ENCODE measurements at regions not wholly inside any gene's neighbourhood (a gene's known extent, or its start where the extent isn't known, plus 50 kb on each side); places are given as distances from the start of the nearest gene placed in this dataset.

DNA sequence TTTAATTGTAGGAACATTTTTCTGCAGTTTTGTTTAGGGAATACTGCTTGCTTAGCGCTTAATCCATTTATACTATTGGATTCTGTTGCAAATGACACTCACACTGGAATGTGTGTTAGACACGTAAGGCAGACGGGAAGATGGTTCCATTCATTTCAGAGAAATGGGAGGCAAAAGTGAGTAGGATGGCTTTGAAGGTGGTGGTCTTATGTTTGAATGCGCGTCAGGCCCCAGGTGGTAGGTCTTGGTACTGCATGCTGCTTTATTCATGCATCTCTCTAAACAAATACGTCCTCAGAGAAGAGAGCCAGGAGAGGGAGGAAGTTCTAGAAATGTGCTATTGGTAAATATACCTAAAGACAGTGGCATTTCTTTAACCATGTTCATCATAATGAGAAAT lies 997.6 kb upstream of the RBFOX1 start:
- no peak for ATAC-seq (replicated peaks in 6 of 8)
- WGBS, 10 experiments: 17 to 100% (median 72%) methylated on average over 1 to 5 of the region's 6 CpGs; no CpG with 5 or more reads in 3 of the 10 experiments
- Histone ChIP-seq H3K4me3 (no peak overlapping the region), H3K4me1 (replicated peaks in 1 of 2) (no peaks in the 10 kb centered on the region), H3K27ac (no peak overlapping the region)
- in situ Hi-C loops (cut with MboI; ENCODE audit: low pct_unique_long_range_greater_than_20kb in 2 of 9, low sequenced_read_pairs in 9 of 9, unreplicated experiment in 9 of 9): no loop called here

DNA sequence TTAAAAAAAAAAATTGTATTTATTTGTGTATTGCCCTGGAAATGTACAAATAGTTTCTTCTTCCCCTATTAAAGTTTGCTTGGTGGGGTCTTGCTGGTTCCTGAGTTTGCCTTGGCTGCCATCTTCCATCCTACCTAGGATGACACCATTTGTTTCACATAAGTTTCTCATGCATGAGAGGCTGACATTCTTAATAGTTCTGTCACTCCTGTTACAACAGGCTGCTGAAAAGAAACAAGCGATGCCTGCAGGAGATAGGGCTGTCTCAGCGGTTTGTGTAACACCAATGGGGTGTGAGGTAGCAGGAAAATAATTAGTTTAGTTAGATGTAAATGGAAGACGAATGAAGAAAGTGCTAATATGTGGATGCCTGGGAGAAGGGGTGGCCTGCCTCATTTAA lies 1000.9 kb upstream of the RBFOX1 start:
- no peak for ATAC-seq (replicated peaks in 6 of 8)
- Histone ChIP-seq H3K4me3 (no peak overlapping the region), H3K27ac (no peak overlapping the region), H3K4me1 (replicated peaks in 1 of 2) (peaks cover 0 to 1% of the 10 kb centered on the region in 2 donors)
- in situ Hi-C loops (cut with MboI; ENCODE audit: low pct_unique_long_range_greater_than_20kb in 2 of 9, low sequenced_read_pairs in 9 of 9, unreplicated experiment in 9 of 9): no loop called here
- 0 to 69% (median 38%) methylated on average over 2 to 3 of the region's 3 CpGs; no CpG with 5 or more reads in 2 of the 10 experiments for WGBS, 10 experiments

DNA sequence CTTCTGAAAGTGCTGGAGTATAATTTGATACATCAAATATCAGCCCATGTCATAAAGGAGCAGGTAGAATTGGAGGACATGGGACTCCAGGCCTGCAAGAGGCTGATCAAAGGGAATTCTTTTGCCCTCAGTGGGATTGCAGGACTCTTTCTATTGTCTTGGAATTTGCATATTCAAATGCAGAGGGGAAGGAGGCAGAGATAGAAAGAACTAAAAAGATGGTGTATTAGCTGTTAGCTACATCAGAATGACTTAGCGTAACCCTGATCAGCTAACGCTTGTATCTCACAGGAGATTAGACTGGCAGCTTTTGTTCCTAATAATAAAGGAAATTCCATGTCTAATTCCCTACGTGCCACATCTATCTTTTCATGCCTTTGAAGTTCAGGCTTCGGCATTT lies 1014.7 kb upstream of the RBFOX1 start:
- ATAC-seq (replicated peaks in 6 of 8): no peak
- Histone ChIP-seq H3K4me1 (replicated peaks in 1 of 2) (peaks cover 0 to 7% of the 10 kb centered on the region in 2 donors), H3K4me3 (no peak overlapping the region), H3K27ac (no peak overlapping the region)
- WGBS, 10 experiments: 7 to 100% (median 40%) methylated on average over 1 to 4 of the region's 4 CpGs; no CpG with 5 or more reads in 2 of the 10 experiments
- in situ Hi-C loops (cut with MboI; ENCODE audit: low pct_unique_long_range_greater_than_20kb in 2 of 9, low sequenced_read_pairs in 9 of 9, unreplicated experiment in 9 of 9): no loop called here

DNA sequence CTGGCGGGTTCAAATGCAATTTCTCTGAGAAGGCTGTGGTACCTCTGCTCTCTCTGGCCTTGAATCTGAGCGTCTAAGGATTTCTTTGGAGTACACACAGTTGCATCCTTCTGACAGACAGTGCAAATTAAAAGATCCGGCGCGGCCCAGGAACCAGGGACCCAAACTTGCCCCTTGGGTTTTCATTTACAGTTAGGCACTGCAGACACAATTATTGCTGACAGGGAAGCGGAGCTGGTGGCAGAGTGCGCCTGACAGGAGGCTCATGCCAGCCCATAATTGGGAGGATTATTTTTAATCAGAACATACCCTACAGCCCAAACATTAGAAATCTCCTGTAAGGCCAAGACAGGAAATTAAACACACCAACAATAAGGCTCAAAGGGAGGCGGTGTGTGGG lies 1023.4 kb upstream of the RBFOX1 start:
- WGBS, 10 experiments: 0 to 93% (median 50%) methylated on average over 1 to 8 of the region's 8 CpGs; no CpG with 5 or more reads in 4 of the 10 experiments
- Histone ChIP-seq H3K4me3 (no peak overlapping the region), H3K27ac (no peak overlapping the region), H3K4me1 (replicated peaks in 1 of 2) (peaks cover 0 to 10% of the 10 kb centered on the region in 2 donors)
- in situ Hi-C loops (cut with MboI; ENCODE audit: low pct_unique_long_range_greater_than_20kb in 2 of 9, low sequenced_read_pairs in 9 of 9, unreplicated experiment in 9 of 9): no loop called here
- ATAC-seq (replicated peaks in 6 of 8): no peak

DNA sequence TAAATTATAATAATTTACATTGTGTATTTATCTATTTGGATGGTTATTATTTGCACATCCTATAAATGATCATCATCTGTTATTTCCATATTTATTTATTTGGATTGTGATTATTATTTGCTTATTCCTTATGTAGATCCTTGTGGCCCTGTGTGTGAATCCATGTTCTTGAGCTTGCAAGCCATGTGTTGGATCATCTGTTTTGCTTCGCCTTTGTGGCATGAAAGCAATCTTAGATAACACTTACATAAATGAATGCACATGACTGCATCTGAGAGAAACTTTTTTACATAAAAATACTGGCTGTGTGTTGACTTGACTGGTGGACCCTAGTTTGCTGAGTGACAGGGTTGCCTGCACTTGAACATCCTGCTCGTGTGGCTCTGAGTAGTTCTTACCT lies 1024.5 kb upstream of the RBFOX1 start:
- Histone ChIP-seq H3K4me3 (no peak overlapping the region), H3K27ac (no peak overlapping the region), H3K4me1 (replicated peaks in 1 of 2) (peaks cover 0 to 3% of the 10 kb centered on the region in 2 donors)
- in situ Hi-C loops (cut with MboI; ENCODE audit: low pct_unique_long_range_greater_than_20kb in 2 of 9, low sequenced_read_pairs in 9 of 9, unreplicated experiment in 9 of 9): no loop called here
- no peak for ATAC-seq (replicated peaks in 6 of 8)
- WGBS, 10 experiments: 0 to 89% (median 21%) methylated on average over 1 to 2 of the region's 2 CpGs; no CpG with 5 or more reads in 3 of the 10 experiments

DNA sequence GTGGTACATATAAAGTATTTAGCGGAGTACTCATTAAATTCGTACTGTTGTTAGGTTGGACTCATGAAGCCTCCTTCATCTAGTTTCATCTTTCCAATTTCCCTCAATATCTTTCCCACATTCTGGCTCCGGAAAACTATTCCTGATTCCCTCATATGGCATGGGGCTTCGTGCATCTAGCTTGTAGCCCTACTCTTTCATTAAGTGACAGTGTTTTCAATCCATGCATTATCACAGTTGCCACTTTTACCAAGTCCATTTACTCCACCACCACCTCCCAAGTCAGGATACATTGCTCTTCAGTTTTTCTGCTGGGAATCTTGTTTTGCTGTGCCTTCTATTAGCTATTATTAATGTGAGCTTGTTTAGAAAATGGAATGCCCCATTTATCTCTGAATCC lies 1032.1 kb upstream of the RBFOX1 start:
- peaks cover 0 to 6% of the 10 kb centered on the region in 2 donors for H3K4me1 ChIP-seq (replicated peaks in 1 of 2)
- no peak overlapping the region for H3K27ac ChIP-seq
- in situ Hi-C loops (cut with MboI; ENCODE audit: low pct_unique_long_range_greater_than_20kb in 2 of 9, low sequenced_read_pairs in 9 of 9, unreplicated experiment in 9 of 9): no loop called here
- ATAC-seq (replicated peaks in 6 of 8): no peak
- 0 to 100% (median 42%) methylated on average over 1 to 4 of the region's 4 CpGs; no CpG with 5 or more reads in 1 of the 10 experiments for whole genome bisulfite sequencing, 10 experiments
- H3K4me3 ChIP-seq: no peak overlapping the region

DNA sequence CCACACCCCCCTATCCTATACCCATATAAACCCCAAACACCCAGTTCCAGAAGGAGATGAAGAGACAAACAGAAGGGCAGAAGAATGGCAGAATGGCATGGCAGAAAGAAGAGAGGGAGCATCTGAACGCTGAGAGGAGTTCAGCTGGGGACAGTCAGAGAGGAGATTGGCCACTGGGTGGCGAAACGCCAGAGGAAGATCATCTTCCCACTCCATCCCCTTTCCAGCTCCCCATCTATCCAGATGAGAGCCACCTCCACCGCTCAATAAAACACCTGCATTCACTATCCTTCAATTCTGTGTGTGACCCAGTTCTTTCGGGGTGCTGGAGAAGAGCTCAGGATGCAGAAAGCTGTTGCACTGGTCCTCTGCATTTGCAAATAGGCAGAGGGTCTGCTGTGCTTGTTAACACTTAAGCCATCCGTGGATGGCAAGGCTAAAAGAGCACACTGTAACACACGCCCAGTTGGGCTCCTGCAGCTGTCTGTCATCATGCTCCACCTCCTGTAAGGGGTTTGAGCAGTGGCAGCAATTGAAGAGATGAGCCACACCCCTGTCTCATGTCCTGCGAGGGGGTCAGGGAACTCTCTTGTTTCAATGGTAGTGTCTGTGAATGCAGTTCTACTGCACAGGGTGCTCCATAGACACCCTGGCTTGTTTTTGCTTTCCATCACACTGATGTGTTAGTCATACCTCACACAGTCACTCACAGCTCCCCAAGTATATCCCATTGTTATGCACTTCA lies 1034.8 kb upstream of the RBFOX1 start:
- in situ Hi-C loops (cut with MboI; ENCODE audit: low pct_unique_long_range_greater_than_20kb in 2 of 9, low sequenced_read_pairs in 9 of 9, unreplicated experiment in 9 of 9): no loop called here
- Histone ChIP-seq H3K4me1 (replicated peaks in 1 of 2) (peaks cover 0 to 6% of the 10 kb centered on the region in 2 donors), H3K4me3 (no peak overlapping the region), H3K27ac (no peak overlapping the region)
- 0 to 100% (median 45%) methylated on average over 1 to 6 of the region's 8 CpGs; no CpG with 5 or more reads in 1 of the 10 experiments for WGBS, 10 experiments
- no peak for ATAC-seq (replicated peaks in 6 of 8)

DNA sequence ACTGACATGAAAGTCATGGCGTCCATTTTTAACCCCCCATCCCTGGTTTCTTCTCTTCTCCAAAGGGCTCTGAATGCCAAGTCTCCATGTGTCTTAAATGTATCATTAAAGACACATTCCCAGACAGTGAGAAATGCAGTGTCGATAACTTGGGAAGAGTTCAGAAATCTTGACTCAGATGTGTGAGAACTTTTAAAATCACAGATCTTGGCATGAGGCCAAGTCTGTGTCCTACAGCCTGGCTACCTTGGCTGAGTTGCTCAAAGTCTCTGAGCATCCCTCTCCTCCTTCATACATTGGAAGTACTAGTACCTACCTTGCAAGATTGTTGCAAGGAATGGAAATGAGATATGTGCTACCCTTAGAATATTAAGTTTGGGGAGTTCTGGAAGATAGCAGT lies 1046.5 kb upstream of the RBFOX1 start:
- peaks cover 0 to 14% of the 10 kb centered on the region in 2 donors for H3K4me1 ChIP-seq (replicated peaks in 1 of 2)
- ATAC-seq (replicated peaks in 6 of 8): no peak
- WGBS, 10 experiments: 82 to 100% (median 94%) methylated on average over 1 to 2 of the region's 2 CpGs; no CpG with 5 or more reads in 6 of the 10 experiments
- in situ Hi-C loops (cut with MboI; ENCODE audit: low pct_unique_long_range_greater_than_20kb in 2 of 9, low sequenced_read_pairs in 9 of 9, unreplicated experiment in 9 of 9): no loop called here
- no peak overlapping the region for H3K27ac ChIP-seq
- H3K4me3 ChIP-seq: no peak overlapping the region

DNA sequence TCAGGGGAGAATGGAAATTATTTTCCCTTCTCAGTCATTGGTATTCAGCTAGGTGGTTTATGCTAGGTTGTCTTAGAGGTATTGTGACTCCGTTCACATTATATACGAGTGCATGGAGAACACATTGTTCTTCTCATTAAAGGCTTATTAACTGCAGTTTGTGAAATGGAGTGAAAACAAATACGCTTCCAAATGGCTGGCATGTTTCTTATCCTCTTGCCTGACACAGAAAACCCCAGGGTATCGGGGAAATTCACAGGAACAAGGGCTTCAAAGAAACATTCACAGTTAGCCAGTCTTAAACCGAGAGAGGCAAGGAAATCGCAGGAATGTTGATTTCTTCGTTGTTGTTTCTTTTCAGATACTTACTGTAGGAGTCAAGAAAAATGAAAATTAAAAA lies 1047.9 kb upstream of the RBFOX1 start:
- H3K27ac ChIP-seq: no peak overlapping the region
- WGBS, 10 experiments: 3 to 63% (median 21%) methylated on average over 4 to 7 of the region's 7 CpGs
- H3K4me3 ChIP-seq: no peak overlapping the region
- H3K4me1 ChIP-seq (replicated peaks in 1 of 2): peaks cover 0 to 23% of the 10 kb centered on the region in 2 donors
- in situ Hi-C loops (cut with MboI; ENCODE audit: low pct_unique_long_range_greater_than_20kb in 2 of 9, low sequenced_read_pairs in 9 of 9, unreplicated experiment in 9 of 9): no loop called here
- no peak for ATAC-seq (replicated peaks in 6 of 8)

DNA sequence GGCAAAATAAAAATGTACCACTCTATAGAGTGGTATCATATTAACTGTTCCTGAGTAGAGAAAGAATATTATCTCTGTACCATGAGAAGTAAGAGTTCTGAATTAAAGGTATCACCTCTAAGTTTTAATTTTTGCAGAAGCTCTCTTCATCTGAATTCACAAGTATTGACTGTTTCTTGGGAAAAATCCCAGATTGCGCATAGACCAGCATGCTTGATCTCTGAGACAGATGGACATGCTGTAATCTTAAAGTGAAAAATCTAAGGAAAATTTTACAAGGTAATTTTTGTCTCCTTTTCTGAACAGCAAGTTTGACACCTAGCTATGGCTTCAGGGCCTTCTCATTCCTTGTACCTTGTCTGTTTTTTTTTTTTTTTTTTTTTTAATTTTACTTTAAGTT lies 1050.7 kb upstream of the RBFOX1 start:
- no peak overlapping the region for H3K27ac ChIP-seq

DNA sequence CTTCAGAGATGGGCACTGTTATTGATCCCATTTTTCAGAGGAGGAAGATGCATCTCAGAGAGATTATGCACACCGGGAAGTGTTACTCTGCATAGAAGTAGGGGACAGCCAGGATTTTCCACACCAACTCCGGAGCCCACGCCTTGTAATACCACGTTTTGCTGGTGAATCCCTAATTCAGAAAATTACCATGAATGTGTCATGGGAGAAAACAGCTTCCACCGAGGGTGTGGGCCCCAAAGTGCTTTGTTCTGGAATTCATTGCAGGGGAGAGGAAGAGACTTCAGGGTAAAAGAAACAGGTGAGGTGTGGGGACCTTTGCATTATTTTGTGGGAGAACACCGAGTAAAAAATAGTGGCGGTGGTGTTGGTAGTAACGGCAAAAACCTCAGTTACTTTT lies 1051.4 kb upstream of the RBFOX1 start:
- Histone ChIP-seq H3K4me1 (replicated peaks in 1 of 2) (peaks cover 0 to 33% of the 10 kb centered on the region in 2 donors), H3K4me3 (no peak overlapping the region), H3K27ac (no peak overlapping the region)
- in situ Hi-C loops (cut with MboI; ENCODE audit: low pct_unique_long_range_greater_than_20kb in 2 of 9, low sequenced_read_pairs in 9 of 9, unreplicated experiment in 9 of 9): no loop called here
- 23 to 100% (median 52%) methylated on average over 2 to 8 of the region's 8 CpGs; no CpG with 5 or more reads in 1 of the 10 experiments for WGBS, 10 experiments
- ATAC-seq (replicated peaks in 6 of 8): peak in 2 of 8 experiments; percentile 62 to 68

More for the DNA sequence above, 1050.7 kb upstream of the RBFOX1 start:
- WGBS, 10 experiments: 44 to 100% (median 92%) methylated on average over 1 of the region's 1 CpG; no CpG with 5 or more reads in 2 of the 10 experiments
- ATAC-seq (replicated peaks in 6 of 8): no peak
- H3K4me3 ChIP-seq: no peak overlapping the region
- H3K4me1 ChIP-seq (replicated peaks in 1 of 2): peaks cover 0 to 33% of the 10 kb centered on the region in 2 donors
- in situ Hi-C loops (cut with MboI; ENCODE audit: low pct_unique_long_range_greater_than_20kb in 2 of 9, low sequenced_read_pairs in 9 of 9, unreplicated experiment in 9 of 9): no loop called here

DNA sequence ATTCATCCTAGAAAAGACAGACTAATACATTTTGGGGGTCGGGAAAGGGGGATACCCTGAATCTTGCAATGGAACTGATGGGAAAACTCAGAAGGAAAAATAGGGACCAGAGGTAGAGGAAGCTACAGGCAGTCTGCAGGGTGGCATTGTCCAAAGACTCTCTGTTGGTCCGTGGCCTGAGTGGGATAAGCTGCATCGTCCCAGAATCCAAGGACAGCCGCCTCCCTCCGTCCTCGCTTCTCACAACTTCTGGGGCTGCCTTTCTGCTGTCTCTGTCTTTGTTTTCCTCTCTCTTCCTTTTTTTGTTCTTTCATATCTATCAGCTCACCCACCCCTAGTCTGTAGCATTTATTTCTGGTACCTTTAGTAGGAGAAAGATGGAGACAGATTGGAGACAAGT lies 1052.6 kb upstream of the RBFOX1 start:
- H3K4me3 ChIP-seq: no peak overlapping the region
- in situ Hi-C loops (cut with MboI; ENCODE audit: low pct_unique_long_range_greater_than_20kb in 2 of 9, low sequenced_read_pairs in 9 of 9, unreplicated experiment in 9 of 9): no loop called here
- ATAC-seq (replicated peaks in 6 of 8): no peak
- peaks cover 0 to 26% of the 10 kb centered on the region in 2 donors for H3K4me1 ChIP-seq (replicated peaks in 1 of 2)
- WGBS, 10 experiments: 0 to 70% (median 46%) methylated on average over 1 to 6 of the region's 6 CpGs; no CpG with 5 or more reads in 2 of the 10 experiments
- H3K27ac ChIP-seq: no peak overlapping the region

DNA sequence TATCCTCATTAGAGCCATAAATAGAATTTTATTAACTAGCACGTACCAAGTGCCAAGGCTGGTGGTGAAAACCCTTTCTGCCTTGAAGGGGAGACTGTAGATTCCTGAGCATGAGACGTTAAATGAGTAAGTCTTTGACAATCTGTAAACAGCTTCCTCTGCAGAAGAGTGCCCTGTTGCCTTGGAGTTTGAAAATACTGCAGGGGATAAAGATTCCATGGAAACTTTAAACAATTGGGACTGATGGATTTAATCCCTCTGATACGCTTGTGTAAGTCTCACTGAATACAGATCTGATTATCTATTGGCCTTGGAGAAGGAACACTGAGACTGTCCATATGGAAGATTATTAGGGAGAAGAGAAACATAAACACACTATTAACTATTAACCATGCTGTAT lies 1053.4 kb upstream of the RBFOX1 start:
- Histone ChIP-seq H3K4me1 (replicated peaks in 1 of 2) (peaks cover 0 to 19% of the 10 kb centered on the region in 2 donors), H3K27ac (no peak overlapping the region), H3K4me3 (no peak overlapping the region)
- in situ Hi-C loops (cut with MboI; ENCODE audit: low pct_unique_long_range_greater_than_20kb in 2 of 9, low sequenced_read_pairs in 9 of 9, unreplicated experiment in 9 of 9): no loop called here
- no peak for ATAC-seq (replicated peaks in 6 of 8)
- 0 to 92% (median 26%) methylated on average over 1 to 3 of the region's 3 CpGs; no CpG with 5 or more reads in 2 of the 10 experiments for WGBS, 10 experiments

DNA sequence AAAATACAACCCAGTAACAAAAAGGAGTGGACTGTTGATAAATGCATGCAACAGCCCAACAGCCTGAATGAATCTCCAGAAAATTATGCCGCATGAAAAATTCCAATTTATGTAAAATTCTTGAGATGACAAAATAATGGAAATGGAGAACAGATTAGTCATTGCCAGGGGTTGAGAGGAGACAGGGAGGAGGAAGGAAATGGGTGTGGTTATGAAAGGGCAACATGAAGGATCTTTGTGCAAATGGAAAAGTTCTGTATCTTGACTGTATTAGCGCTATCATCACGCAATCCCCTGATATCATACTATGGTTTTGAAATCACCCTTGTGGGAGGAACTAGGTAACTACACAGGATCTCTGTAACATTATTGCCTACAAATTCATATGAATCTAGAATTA lies 1058.3 kb upstream of the RBFOX1 start:
- Histone ChIP-seq H3K27ac (no peak overlapping the region), H3K4me1 (replicated peaks in 1 of 2) (peaks cover 0 to 6% of the 10 kb centered on the region in 2 donors), H3K4me3 (no peak overlapping the region)
- in situ Hi-C loops (cut with MboI; ENCODE audit: low pct_unique_long_range_greater_than_20kb in 2 of 9, low sequenced_read_pairs in 9 of 9, unreplicated experiment in 9 of 9): no loop called here
- ATAC-seq (replicated peaks in 6 of 8): peak in 3 of 8 experiments; percentile 40 to 94 (median 93)
- WGBS, 10 experiments: 21 to 100% (median 74%) methylated on average over 1 to 3 of the region's 3 CpGs; no CpG with 5 or more reads in 2 of the 10 experiments

All from motor neuron (in vitro differentiated cells).